ENCODE measurements at regions not wholly inside any gene's neighbourhood (a gene's known extent, or its start where the extent isn't known, plus 50 kb on each side); places are given as distances from the start of the nearest gene placed in this dataset.

- TF ChIP-seq CTCF (IDR thresholded peaks at IDR 0.05) (no peak), EP300 (IDR thresholded peaks at IDR 0.05) (no peak), POLR2A (IDR thresholded peaks at IDR 0.05) (no peak), POLR2AphosphoS5 (IDR thresholded peaks at IDR 0.05) (no peak)
These were observed 127.5 kb upstream of the CCNG1 start for GRCh38 chr5:163309914-163310313.
